Urinary bladder (tissue), 4 donors: ENCODE measurements at regions not wholly inside any gene's neighbourhood (a gene's known extent, or its start where the extent isn't known, plus 50 kb on each side); places are given as distances from the start of the nearest gene placed in this dataset. TPM values are rescaled to one million over a fixed set of nuclear protein-coding genes. Genes with fewer than 3 reads are reported as not detected.
"Not testable (repeated sequence)": the region's sequence is repeated elsewhere in the genome, so short reads cannot be mapped to it uniquely, and the experiment has no call there.

ENCODE experiments used
- DNase-seq: peaks from one replicate; pipeline ENCODE4 v3.0.0-alpha.2; 2015; ENCODE audit errors: extremely low spot score
- H3K27ac ChIP-seq: one replicate; pipeline ENCODE4 v1.5.1; 2013; ENCODE audit warnings: low read depth, mild to moderate bottlenecking, moderate library complexity
- H3K36me3 ChIP-seq: one replicate; pipeline ENCODE4 v1.6.1; 2013; ENCODE audit warnings: mild to moderate bottlenecking, moderate library complexity; ENCODE audit not compliant: insufficient read depth
- H3K4me1 ChIP-seq: one replicate; pipeline ENCODE4 v1.6.1; 2013; ENCODE audit warnings: mild to moderate bottlenecking, moderate library complexity; ENCODE audit not compliant: insufficient read depth
- H3K4me3 ChIP-seq: one replicate; pipeline ENCODE4 v1.5.1; 2013; ENCODE audit warnings: low read depth, low read length
- WGBS: extraction: QIAGEN DNeasy Blood & Tissue Kit; methylation state at CpG from one replicate; pipeline ENCODE4 v1.1.7; 2013; 5-methylcytosine and 5-hydroxymethylcytosine counted together
- small RNA-seq: library from RNA; depleted of rRNA; stranded (forward); fragments of <200 nt; gene quantifications from one replicate; pipeline ENCODE3, GENCODE V24; 2014
- donor health status: healthy with polysubstance abuse.
- donor health status: healthy.

- Histone ChIP-seq H3K4me1 (no peaks in the 10 kb centered on the region), H3K4me3 (no peak overlapping the region), H3K27ac (no peak overlapping the region), H3K36me3 (no peaks in the 10 kb centered on the region)
- DNase-seq: no peak
These were observed 92.9 kb upstream of the NEGR1 start for GRCh38 chr1:72375226-72375625.

GRCh38 chr1:72371259-72372035, 89.1 kb upstream of the NEGR1 start:
- no peak for DNase-seq

GRCh38 chr1:72370836-72371235, 88.5 kb upstream of the NEGR1 start:
- not testable (repeated sequence) for H3K4me3 ChIP-seq, H3K4me1 ChIP-seq, H3K36me3 ChIP-seq, H3K27ac ChIP-seq, DNase-seq
- 92% methylated on average over 3 of the region's 3 CpGs for WGBS

More at GRCh38 chr1:72371259-72372035, 89.1 kb upstream of the NEGR1 start:
- WGBS: 62% methylated on average over 3 of the region's 3 CpGs
- H3K36me3 ChIP-seq: no peaks in the 10 kb centered on the region
- H3K4me3 ChIP-seq: no peak overlapping the region
- no peaks in the 10 kb centered on the region for H3K4me1 ChIP-seq
- H3K27ac ChIP-seq: no peak overlapping the region

- WGBS: 75% methylated on average over 1 of the region's 1 CpG
- no peaks in the 10 kb centered on the region for H3K36me3 ChIP-seq
- no peaks in the 10 kb centered on the region for H3K4me1 ChIP-seq
- no peak overlapping the region for H3K4me3 ChIP-seq
- no peak overlapping the region for H3K27ac ChIP-seq
- no peak for DNase-seq
These were observed 86.9 kb upstream of the NEGR1 start for GRCh38 chr1:72369069-72369757.

GRCh38 chr1:72366466-72366865, 84.1 kb upstream of the NEGR1 start:
- Histone ChIP-seq H3K36me3 (no peaks in the 10 kb centered on the region), H3K4me1 (no peaks in the 10 kb centered on the region), H3K4me3 (no peak overlapping the region), H3K27ac (no peak overlapping the region)
- 69% methylated on average over 1 of the region's 1 CpG for WGBS
- no peak for DNase-seq

- WGBS: 65% methylated on average over 3 of the region's 3 CpGs
- no peak overlapping the region for H3K27ac ChIP-seq
- DNase-seq: no peak
- H3K4me1 ChIP-seq: no peaks in the 10 kb centered on the region
- no peaks in the 10 kb centered on the region for H3K36me3 ChIP-seq
- no peak overlapping the region for H3K4me3 ChIP-seq
These were observed 83.4 kb upstream of the NEGR1 start for GRCh38 chr1:72365693-72366092.

GRCh38 chr1:72362538-72362937, 80.2 kb upstream of the NEGR1 start:
- no peak overlapping the region for H3K4me3 ChIP-seq
- DNase-seq: no peak
- 84% methylated on average over 1 of the region's 1 CpG for WGBS
- H3K27ac ChIP-seq: no peak overlapping the region
- H3K36me3 ChIP-seq: no peaks in the 10 kb centered on the region
- no peaks in the 10 kb centered on the region for H3K4me1 ChIP-seq

- Histone ChIP-seq H3K27ac (no peak overlapping the region), H3K4me3 (no peak overlapping the region), H3K4me1 (no peaks in the 10 kb centered on the region), H3K36me3 (no peaks in the 10 kb centered on the region)
- DNase-seq: no peak
- WGBS: 92% methylated on average over 1 of the region's 1 CpG
These were observed 75.1 kb upstream of the NEGR1 start for GRCh38 chr1:72357411-72357810.

GRCh38 chr1:72355899-72356298, 73.6 kb upstream of the NEGR1 start:
- 99% methylated on average over 3 of the region's 3 CpGs for WGBS
- Histone ChIP-seq H3K4me3 (no peak overlapping the region), H3K27ac (no peak overlapping the region), H3K4me1 (no peaks in the 10 kb centered on the region), H3K36me3 (no peaks in the 10 kb centered on the region)
- DNase-seq: no peak

- no CpG with 5 or more reads among the region's 1 CpG for WGBS
- Histone ChIP-seq H3K36me3 (no peaks in the 10 kb centered on the region), H3K4me1 (no peaks in the 10 kb centered on the region), H3K27ac (no peak overlapping the region), H3K4me3 (no peak overlapping the region)
- DNase-seq: no peak
These were observed 59.3 kb upstream of the NEGR1 start for GRCh38 chr1:72341661-72342060.

- Histone ChIP-seq H3K4me3 (no peak overlapping the region), H3K4me1 (no peaks in the 10 kb centered on the region), H3K27ac (no peak overlapping the region), H3K36me3 (no peaks in the 10 kb centered on the region)
- no CpG with 5 or more reads among the region's 1 CpG for WGBS
- no peak for DNase-seq
These were observed 54.4 kb upstream of the NEGR1 start for GRCh38 chr1:72336776-72337175.

Small RNA genes in the stretch of these regions (small RNA-seq; reads per million reads assigned to genes)
- gene RN7SKP19: not detected
- gene RNA5SP50: not detected
- gene RNU4ATAC8P: not detected
- gene RNU6-1246P: not detected
